Transverse colon (tissue), 4 donors: ENCODE measurements at regions not wholly inside any gene's neighbourhood (a gene's known extent, or its start where the extent isn't known, plus 50 kb on each side); places are given as distances from the start of the nearest gene placed in this dataset.

Experiments used
- DNase-seq: peaks from one replicate; pipeline ENCODE4 v3.0.0-alpha.2; 2019
- H3K27ac ChIP-seq, 4 donors: fragments of 200-600 bp; sonication (generic); 2 replicates each; pipeline ENCODE4 v1.5.1; 2016 to 2018; ENCODE audit warnings: inconsistent platforms in 4 of 4
- H3K27me3 ChIP-seq: fragments of 200-600 bp; sonication (generic); 2 replicates; pipeline ENCODE4 v1.5.1; 2017; ENCODE audit warnings: inconsistent platforms
- H3K36me3 ChIP-seq, 4 donors: fragments of 200-600 bp; sonication (generic); 2 replicates each; pipeline ENCODE4 v1.5.1; 2017 to 2019; ENCODE audit warnings: inconsistent platforms in 4 of 4
- H3K4me1 ChIP-seq, 4 donors: fragments of 200-600 bp; sonication (generic); 2 replicates each; pipeline ENCODE4 v1.5.1; 2017 to 2020; ENCODE audit warnings: inconsistent platforms in 4 of 4
- H3K4me3 ChIP-seq, 4 donors: fragments of 200-600 bp; sonication (generic); 1 replicate in 1 of 4; 2 replicates in 3 of 4; pipeline versions ENCODE4 v1.5.1 to v1.6.1; 2017 to 2019; ENCODE audit warnings: inconsistent platforms in 4 of 4
- H3K9me3 ChIP-seq, 2 donors: fragments of 200-600 bp; sonication (generic); 2 replicates each; pipeline ENCODE4 v1.5.1; 2017 to 2019; ENCODE audit warnings: inconsistent platforms in 2 of 2
- CTCF ChIP-seq, 5 experiments: fragments of 200-600 bp in 3 of 5; fragments of 450-650 bp in 2 of 5; sonication (generic) in 3 of 5; IDR thresholded peaks; 1 replicate in 2 of 5; 2 replicates in 3 of 5; pipeline ENCODE4 v1.5.1; 2016 to 2017; ENCODE audit warnings: antibody characterized with exemption in 5 of 5, inconsistent platforms in 3 of 5, mild to moderate bottlenecking in 2 of 5, moderate library complexity in 1 of 5
- EP300 ChIP-seq: sonication (generic); formaldehyde crosslinking; IDR thresholded peaks from one replicate; pipeline ENCODE4 v1.6.1; 2017; ENCODE audit warnings: antibody characterized with exemption, low read depth
- POLR2A ChIP-seq: fragments of 450-650 bp; IDR thresholded peaks from one replicate; pipeline ENCODE4 v1.6.1; 2016; ENCODE audit warnings: antibody characterized with exemption, mild to moderate bottlenecking, moderate library complexity
- POLR2AphosphoS5 ChIP-seq, 3 donors: sonication (generic); formaldehyde crosslinking; IDR thresholded peaks; one replicate each; pipeline ENCODE4 v1.6.1; 2016; ENCODE audit warnings: antibody characterized with exemption in 3 of 3
- WGBS, 2 donors: methylation state at CpG; one replicate each; pipeline ENCODE4 v1.1.5; 2018; ENCODE audit warnings: low coverage in 1 of 2; 5-methylcytosine and 5-hydroxymethylcytosine counted together
- in situ Hi-C, 4 donors: fragments of 200-750 bp; cut with MboI; loops; one replicate each; pipeline versions ENCODE4 v1.15.0 to v1.15.1; 2017; ENCODE audit warnings: low sequenced_read_pairs in 3 of 4, low pct_ligation_motif_present in 1 of 4, low pct_unique_long_range_greater_than_20kb in 1 of 4
- intact Hi-C: fragments of 100-400 bp; cut with DNase I; formaldehyde crosslinking; loops from one replicate; pipeline ENCODE4 v1.15.1; 2023; ENCODE audit warnings: low total_unique reads

GRCh38 chr5:106127341-106127781 lies 1543.4 kb downstream of the EFNA5 start:
- no peak for DNase-seq

GRCh38 chr5:106121972-106122605 lies 1548.6 kb downstream of the EFNA5 start:
- DNase-seq, result peak; percentile 11
- WGBS, 2 donors, result 73 to 74% methylated on average over 3 to 7 of the region's 7 CpGs

More at GRCh38 chr5:106127341-106127781, 1543.4 kb downstream of the EFNA5 start:
- no peaks in the 10 kb centered on the region for H3K36me3 ChIP-seq
- WGBS, 2 donors, result 80 to 82% methylated on average over 1 of the region's 1 CpG
- H3K27me3 ChIP-seq, result no peaks in the 10 kb centered on the region
- H3K27ac ChIP-seq, result no peak overlapping the region
- H3K4me3 ChIP-seq, result no peak overlapping the region
- no peaks in the 10 kb centered on the region for H3K4me1 ChIP-seq
- in situ Hi-C loops (no loop called here), intact Hi-C loops (no loop called here)
- no peak for TF ChIP-seq CTCF (IDR thresholded peaks at IDR 0.05)
- TF ChIP-seq POLR2AphosphoS5 (IDR thresholded peaks at IDR 0.05), result no peak
- no peaks in the 10 kb centered on the region for H3K9me3 ChIP-seq

GRCh38 chr5:106116682-106117081 lies 1554.1 kb downstream of the EFNA5 start:
- WGBS, 2 donors, result 59 to 70% methylated on average over 3 of the region's 3 CpGs
- in situ Hi-C loops, result no loop called here

More at GRCh38 chr5:106121972-106122605, 1548.6 kb downstream of the EFNA5 start:
- Histone ChIP-seq H3K4me3 (no peak overlapping the region), H3K36me3 (no peaks in the 10 kb centered on the region), H3K4me1 (no peaks in the 10 kb centered on the region), H3K9me3 (no peaks in the 10 kb centered on the region), H3K27ac (no peak overlapping the region), H3K27me3 (no peaks in the 10 kb centered on the region)
- in situ Hi-C loops, result no loop called here
- intact Hi-C loops, result no loop called here
- TF ChIP-seq POLR2AphosphoS5 (IDR thresholded peaks at IDR 0.05), result no peak
- TF ChIP-seq CTCF (IDR thresholded peaks at IDR 0.05), result peak; percentile 42 to 71 (median 51)
- no peak for TF ChIP-seq POLR2A

GRCh38 chr5:106113922-106114321 lies 1556.8 kb downstream of the EFNA5 start:
- no peak overlapping the region for H3K4me3 ChIP-seq
- 89% methylated on average over 1 of the region's 1 CpG; no CpG with 5 or more reads in 1 of the 2 donors for WGBS, 2 donors
- H3K27ac ChIP-seq, result no peak overlapping the region
- TF ChIP-seq POLR2A (no peak), POLR2AphosphoS5 (IDR thresholded peaks at IDR 0.05) (no peak), CTCF (IDR thresholded peaks at IDR 0.05) (no peak), EP300 (no peak)
- no peaks in the 10 kb centered on the region for H3K36me3 ChIP-seq
- intact Hi-C loops (no loop called here), in situ Hi-C loops (no loop called here)
- H3K9me3 ChIP-seq, result no peaks in the 10 kb centered on the region
- no peaks in the 10 kb centered on the region for H3K4me1 ChIP-seq
- DNase-seq, result no peak
- no peaks in the 10 kb centered on the region for H3K27me3 ChIP-seq

More at GRCh38 chr5:106116682-106117081, 1554.1 kb downstream of the EFNA5 start:
- H3K27ac ChIP-seq, result no peak overlapping the region
- H3K4me1 ChIP-seq, result no peaks in the 10 kb centered on the region
- no peak for TF ChIP-seq POLR2A
- no peak for TF ChIP-seq EP300
- TF ChIP-seq POLR2AphosphoS5 (IDR thresholded peaks at IDR 0.05), result no peak
- no peak for TF ChIP-seq CTCF (IDR thresholded peaks at IDR 0.05)
- no peak overlapping the region for H3K4me3 ChIP-seq
- H3K36me3 ChIP-seq, result no peaks in the 10 kb centered on the region
- no peaks in the 10 kb centered on the region for H3K27me3 ChIP-seq
- intact Hi-C loops, result no loop called here
- H3K9me3 ChIP-seq, result no peaks in the 10 kb centered on the region
- DNase-seq, result no peak
